A549 (cell line): ENCODE measurements at regions not wholly inside any gene's neighbourhood (a gene's known extent, or its start where the extent isn't known, plus 50 kb on each side); places are given as distances from the start of the nearest gene placed in this dataset.

Experiments
- ATAC-seq, 2 experiments: fragments of 200-7000 bp in 1 of 2; fragments of >200 bp in 1 of 2; cut with Nextera tagmentation in 1 of 2; cut with Tn5 transposase in 1 of 2; 3 replicates each; pipeline versions ENCODE4 v1.8.0 to v1.9.1; 2018 to 2020; ENCODE audit warnings: mild to moderate bottlenecking in 1 of 2, moderate library complexity in 1 of 2
- CTCF ChIA-PET: fragments of 300-600 bp; sonication (Branson Sonifier 250); formaldehyde crosslinking; extraction: SDS; loops from one replicate; lab custom pipeline; 2021; ENCODE audit warnings: antibody characterized with exemption, inconsistent platforms; lab: Yijun Ruan, JAX
- POLR2A ChIA-PET: fragments of 350-600 bp; formaldehyde crosslinking; extraction: SDS; loops from one replicate; lab custom pipeline; 2021; ENCODE audit warnings: antibody characterized with exemption, inconsistent platforms; lab: Yijun Ruan, JAX
- DNase-seq, 2 experiments: peaks; one replicate each; pipeline versions ENCODE4 v3.0.0 to v3.0.0-alpha.2; 2011 to 2016; ENCODE audit warnings: low read depth in 1 of 2, low spot score in 1 of 2
- FAIRE-seq: peaks from 2 replicates; lab custom pipeline; 2011; peaks lifted over from hg19 to GRCh38; lab: Jason Lieb, UNC
- H3K27ac ChIP-seq, 2 experiments: fragments of >200 bp; sonication (Bioruptor Twin); formaldehyde crosslinking; 3 replicates each; pipeline ENCODE4 v1.5.1; 2016 to 2017
- H3K4me1 ChIP-seq: fragments of >200 bp; sonication (Bioruptor Twin); formaldehyde crosslinking; 3 replicates; pipeline ENCODE4 v1.6.1; 2016
- H3K4me2 ChIP-seq: fragments of >200 bp; sonication (Bioruptor Twin); formaldehyde crosslinking; 3 replicates; pipeline ENCODE4 v1.6.1; 2016
- H3K4me3 ChIP-seq: fragments of >200 bp; sonication (Bioruptor Twin); formaldehyde crosslinking; 3 replicates; pipeline ENCODE4 v1.5.1; 2016
- H3K9me3 ChIP-seq: fragments of >200 bp; sonication (Bioruptor Twin); formaldehyde crosslinking; 3 replicates; pipeline ENCODE4 v1.6.1; 2016
- BHLHE40 ChIP-seq: IDR thresholded peaks from 2 replicates; pipeline ENCODE4 v1.6.1; 2012; ENCODE audit warnings: low read depth, low read length, inconsistent platforms
- CBX2 ChIP-seq: fragments of 200-600 bp; sonication (generic); IDR thresholded peaks from 2 replicates; pipeline ENCODE4 v1.6.1; 2016; ENCODE audit warnings: low read depth, mild to moderate bottlenecking, borderline replicate concordance
- CBX8 ChIP-seq: fragments of 200-600 bp; sonication (generic); IDR thresholded peaks from 2 replicates; pipeline ENCODE4 v1.6.1; 2016
- CHD2 ChIP-seq: fragments of 150-350 bp; IDR thresholded peaks from 2 replicates; pipeline ENCODE4 v1.6.1; 2014; ENCODE audit warnings: low read length; ENCODE audit not compliant: partially characterized antibody
- EP300 ChIP-seq, 2 experiments: fragments of >200 bp; sonication (Bioruptor Twin); formaldehyde crosslinking; IDR thresholded peaks; 2 replicates in 1 of 2; 3 replicates in 1 of 2; pipeline ENCODE4 v1.6.1; 2016 to 2017
- ESRRA ChIP-seq: fragments of 150-350 bp; IDR thresholded peaks from 2 replicates; pipeline ENCODE4 v1.6.1; 2014; ENCODE audit warnings: mild to moderate bottlenecking, low read length, borderline replicate concordance
- FOSB ChIP-seq: fragments of 250-450 bp; sonication (Bioruptor Pico); IDR thresholded peaks from 2 replicates; pipeline ENCODE4 v1.5.0; 2020; ENCODE audit warnings: mild to moderate bottlenecking, moderate library complexity
- GATA3 ChIP-seq: IDR thresholded peaks from 2 replicates; pipeline ENCODE4 v1.6.1; 2012; ENCODE audit warnings: borderline replicate concordance
- HEYL ChIP-seq: fragments of 250-450 bp; sonication (Bioruptor Pico); IDR thresholded peaks from 2 replicates; pipeline ENCODE4 v1.8.0; 2021; ENCODE audit warnings: mild to moderate bottlenecking, moderate library complexity
- JUNB ChIP-seq: fragments of >200 bp; sonication (Bioruptor Twin); formaldehyde crosslinking; IDR thresholded peaks from 2 replicates; pipeline ENCODE4 v1.6.1; 2016
- MAFK ChIP-seq: fragments of 450-650 bp; IDR thresholded peaks from 2 replicates; pipeline ENCODE4 v1.6.1; 2014; ENCODE audit not compliant: partially characterized antibody
- MAZ ChIP-seq: fragments of 150-350 bp; IDR thresholded peaks from 2 replicates; pipeline ENCODE4 v1.6.1; 2014; ENCODE audit warnings: antibody characterized with exemption, low read depth, low read length, borderline replicate concordance
- NFE2L2 ChIP-seq: fragments of 150-350 bp; conservative IDR thresholded peaks from 2 replicates; pipeline ENCODE4 v1.6.1; 2014; ENCODE audit warnings: low read length
- NPAS2 ChIP-seq: fragments of 250-450 bp; sonication (Bioruptor Pico); IDR thresholded peaks from 2 replicates; pipeline ENCODE4 v1.8.0; 2022; ENCODE audit warnings: mild to moderate bottlenecking, moderate library complexity, borderline replicate concordance
- NR3C1 ChIP-seq: fragments of >200 bp; sonication (Bioruptor Twin); formaldehyde crosslinking; IDR thresholded peaks from 3 replicates; pipeline ENCODE4 v1.6.1; 2017
- PHF8 ChIP-seq: fragments of 200-600 bp; sonication (generic); IDR thresholded peaks from 2 replicates; pipeline ENCODE4 v1.6.1; 2016; ENCODE audit warnings: low read depth, mild to moderate bottlenecking, antibody characterized with exemption, moderate library complexity, borderline replicate concordance
- POLR2A ChIP-seq: IDR thresholded peaks from 2 replicates; pipeline ENCODE4 v1.6.1; 2012; ENCODE audit warnings: mild to moderate bottlenecking, low read length
- POLR2AphosphoS2 ChIP-seq: conservative IDR thresholded peaks from 2 replicates; pipeline ENCODE4 v1.6.1; 2012; ENCODE audit warnings: low read length, improper control_type of control experiment, inconsistent platforms
- RAD21 ChIP-seq, 2 experiments: fragments of >200 bp in 1 of 2; sonication (Bioruptor Twin) in 1 of 2; formaldehyde crosslinking in 1 of 2; IDR thresholded peaks in 1 of 2; conservative IDR thresholded peaks in 1 of 2; 2 replicates in 1 of 2; 3 replicates in 1 of 2; pipeline ENCODE4 v1.6.1; 2012 to 2018; ENCODE audit warnings: inconsistent platforms in 1 of 2
- RCOR1 ChIP-seq: fragments of 150-350 bp; IDR thresholded peaks from 2 replicates; pipeline ENCODE4 v1.6.1; 2014; ENCODE audit warnings: antibody characterized with exemption, low read length, low read depth
- RFX5 ChIP-seq: fragments of 450-650 bp; IDR thresholded peaks from 2 replicates; pipeline ENCODE4 v1.7.1; 2014; ENCODE audit warnings: antibody characterized with exemption, mild to moderate bottlenecking, moderate library complexity
- RNF2 ChIP-seq: fragments of 200-600 bp; sonication (generic); IDR thresholded peaks from 2 replicates; pipeline ENCODE4 v1.6.1; 2016; ENCODE audit warnings: low read depth, mild to moderate bottlenecking, antibody characterized with exemption, moderate library complexity, borderline replicate concordance
- SREBF2 ChIP-seq: fragments of 450-650 bp; IDR thresholded peaks from 2 replicates; pipeline ENCODE4 v1.6.1; 2014; ENCODE audit warnings: mild to moderate bottlenecking, moderate library complexity
- TP53 ChIP-seq: fragments of 250-450 bp; sonication (Bioruptor Pico); IDR thresholded peaks from 2 replicates; pipeline ENCODE4 v1.5.0; 2021; ENCODE audit warnings: mild to moderate bottlenecking, moderate library complexity
- WGBS: methylation state at CpG from one replicate; pipeline ENCODE4 v1.1.6; 2017; ENCODE audit errors: missing lambda C conversion rate; 5-methylcytosine and 5-hydroxymethylcytosine counted together
- TF ChIP-seq, protein P1 (sequence below): fragments of >200 bp; sonication (Bioruptor Twin); formaldehyde crosslinking; IDR thresholded peaks from 3 replicates; pipeline ENCODE4 v1.5.1; 2016
- TF ChIP-seq, protein P2 (sequence below): fragments of 250-450 bp; sonication (Bioruptor Pico); IDR thresholded peaks from 2 replicates; pipeline ENCODE4 v1.5.0; 2020; ENCODE audit warnings: low read depth, mild to moderate bottlenecking, moderate library complexity
- TF ChIP-seq, protein P3 (sequence below): IDR thresholded peaks from 2 replicates; pipeline ENCODE4 v1.6.1; 2012
- TF ChIP-seq, protein P4 (sequence below): fragments of 450-650 bp; IDR thresholded peaks from 2 replicates; pipeline ENCODE4 v1.6.1; 2014; ENCODE audit warnings: antibody characterized with exemption
- TF ChIP-seq, protein P5 (sequence below): IDR thresholded peaks from 2 replicates; pipeline ENCODE4 v1.6.1; 2012

DNA sequence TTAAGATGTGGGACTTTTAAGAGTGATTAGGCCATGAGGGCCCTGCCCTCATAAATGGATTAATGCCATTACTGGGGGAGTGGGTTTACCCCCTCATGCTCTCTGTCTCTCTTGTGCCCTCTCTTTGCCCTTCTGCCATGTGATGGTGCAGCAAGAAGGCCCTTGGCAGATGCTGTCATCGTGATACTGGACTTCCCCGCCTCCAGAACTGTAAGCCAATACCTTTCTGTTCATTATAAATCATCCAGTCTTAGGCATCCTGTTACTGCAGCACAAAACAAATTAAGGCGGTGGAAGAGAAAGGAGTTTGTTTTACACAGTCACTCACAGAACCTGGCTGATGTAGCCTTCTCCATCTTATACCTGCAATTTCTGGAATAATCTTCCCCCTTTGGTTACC, 360.3 kb upstream of the TBL1XR1 start:
- no peaks in the 10 kb centered on the region for H3K9me3 ChIP-seq
- POLR2A ChIA-PET: no interaction called here
- DNase-seq (no peak), FAIRE-seq (no peak)
- H3K4me3 ChIP-seq: no peak overlapping the region
- WGBS: 96% methylated on average over 3 of the region's 3 CpGs
- TF ChIP-seq EP300 (IDR thresholded peaks at IDR 0.05) (no peak), ESRRA (no peak), JUNB (no peak), PHF8 (no peak), POLR2AphosphoS2 (no peak), BHLHE40 (no peak), NPAS2 (CRISPR knock-in tag) (no peak), RFX5 (no peak), GATA3 (no peak), CBX8 (no peak), RNF2 (no peak), CBX2 (no peak), CHD2 (no peak), FOSB (CRISPR knock-in tag) (no peak), MAFK (no peak)
- TF ChIP-seq, protein P1, sequence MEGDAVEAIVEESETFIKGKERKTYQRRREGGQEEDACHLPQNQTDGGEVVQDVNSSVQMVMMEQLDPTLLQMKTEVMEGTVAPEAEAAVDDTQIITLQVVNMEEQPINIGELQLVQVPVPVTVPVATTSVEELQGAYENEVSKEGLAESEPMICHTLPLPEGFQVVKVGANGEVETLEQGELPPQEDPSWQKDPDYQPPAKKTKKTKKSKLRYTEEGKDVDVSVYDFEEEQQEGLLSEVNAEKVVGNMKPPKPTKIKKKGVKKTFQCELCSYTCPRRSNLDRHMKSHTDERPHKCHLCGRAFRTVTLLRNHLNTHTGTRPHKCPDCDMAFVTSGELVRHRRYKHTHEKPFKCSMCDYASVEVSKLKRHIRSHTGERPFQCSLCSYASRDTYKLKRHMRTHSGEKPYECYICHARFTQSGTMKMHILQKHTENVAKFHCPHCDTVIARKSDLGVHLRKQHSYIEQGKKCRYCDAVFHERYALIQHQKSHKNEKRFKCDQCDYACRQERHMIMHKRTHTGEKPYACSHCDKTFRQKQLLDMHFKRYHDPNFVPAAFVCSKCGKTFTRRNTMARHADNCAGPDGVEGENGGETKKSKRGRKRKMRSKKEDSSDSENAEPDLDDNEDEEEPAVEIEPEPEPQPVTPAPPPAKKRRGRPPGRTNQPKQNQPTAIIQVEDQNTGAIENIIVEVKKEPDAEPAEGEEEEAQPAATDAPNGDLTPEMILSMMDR: no peak
- TF ChIP-seq, protein P2, sequence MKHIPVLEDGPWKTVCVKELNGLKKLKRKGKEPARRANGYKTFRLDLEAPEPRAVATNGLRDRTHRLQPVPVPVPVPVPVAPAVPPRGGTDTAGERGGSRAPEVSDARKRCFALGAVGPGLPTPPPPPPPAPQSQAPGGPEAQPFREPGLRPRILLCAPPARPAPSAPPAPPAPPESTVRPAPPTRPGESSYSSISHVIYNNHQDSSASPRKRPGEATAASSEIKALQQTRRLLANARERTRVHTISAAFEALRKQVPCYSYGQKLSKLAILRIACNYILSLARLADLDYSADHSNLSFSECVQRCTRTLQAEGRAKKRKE (CRISPR knock-in tag): no peak
- TF ChIP-seq, all 56 proteins: peak for 0
- 0 out of 3 replicates have a peak, but pooled peaks cover 5% of the 10 kb centered on the region for H3K4me1 ChIP-seq
- ATAC-seq: no peak
- CTCF ChIA-PET: no interaction called here
- H3K4me2 ChIP-seq: no peak overlapping the region
- no peak overlapping the region for H3K27ac ChIP-seq

DNA sequence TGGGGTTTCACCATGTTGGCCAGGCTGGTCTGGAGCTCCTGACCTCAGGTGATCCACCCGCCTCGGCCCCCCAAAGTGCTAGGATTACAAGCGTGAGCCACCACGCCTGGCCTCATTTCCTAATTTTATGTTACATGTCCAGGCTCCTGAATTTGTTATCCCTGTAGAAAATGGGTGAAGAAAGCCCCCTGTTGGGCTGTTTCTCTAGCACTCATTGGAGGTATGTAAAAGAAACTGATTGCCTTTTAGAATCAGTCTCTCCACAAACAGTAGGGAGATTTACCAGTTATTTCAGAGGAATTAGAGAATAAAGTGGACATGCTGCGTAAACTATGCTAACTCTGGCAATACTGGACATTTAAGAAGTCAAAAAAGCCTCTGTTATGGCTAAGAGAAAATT, 364.1 kb upstream of the TBL1XR1 start:
- 87% methylated on average over 5 of the region's 5 CpGs for WGBS
- POLR2A ChIA-PET: no interaction called here
- DNase-seq (no peak), ATAC-seq (no peak), FAIRE-seq (no peak)
- Histone ChIP-seq H3K4me2 (no peak overlapping the region), H3K4me1 (no peaks in the 10 kb centered on the region), H3K27ac (no peak overlapping the region), H3K4me3 (no peak overlapping the region), H3K9me3 (no peaks in the 10 kb centered on the region)
- CTCF ChIA-PET: no interaction called here
- no peak for TF ChIP-seq POLR2A
- TF ChIP-seq RAD21 (conservative IDR thresholded peaks at IDR 0.05 in 1 of 2, IDR thresholded peaks at IDR 0.05 in 1 of 2): no peak
- TF ChIP-seq TP53 (CRISPR knock-in tag): no peak
- no peak for TF ChIP-seq NR3C1
- no peak for TF ChIP-seq HEYL (CRISPR knock-in tag)
- TF ChIP-seq JUNB: no peak
- no peak for TF ChIP-seq MAZ
- TF ChIP-seq EP300 (IDR thresholded peaks at IDR 0.05): no peak
- TF ChIP-seq, protein P3, sequence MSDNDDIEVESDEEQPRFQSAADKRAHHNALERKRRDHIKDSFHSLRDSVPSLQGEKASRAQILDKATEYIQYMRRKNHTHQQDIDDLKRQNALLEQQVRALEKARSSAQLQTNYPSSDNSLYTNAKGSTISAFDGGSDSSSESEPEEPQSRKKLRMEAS: no peak
- TF ChIP-seq RCOR1: no peak
- no peak for TF ChIP-seq SREBF2
- no peak for TF ChIP-seq NFE2L2
- TF ChIP-seq, protein P1: no peak
- TF ChIP-seq, protein P4, sequence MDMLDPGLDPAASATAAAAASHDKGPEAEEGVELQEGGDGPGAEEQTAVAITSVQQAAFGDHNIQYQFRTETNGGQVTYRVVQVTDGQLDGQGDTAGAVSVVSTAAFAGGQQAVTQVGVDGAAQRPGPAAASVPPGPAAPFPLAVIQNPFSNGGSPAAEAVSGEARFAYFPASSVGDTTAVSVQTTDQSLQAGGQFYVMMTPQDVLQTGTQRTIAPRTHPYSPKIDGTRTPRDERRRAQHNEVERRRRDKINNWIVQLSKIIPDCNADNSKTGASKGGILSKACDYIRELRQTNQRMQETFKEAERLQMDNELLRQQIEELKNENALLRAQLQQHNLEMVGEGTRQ: no peak
- TF ChIP-seq, protein P5, sequence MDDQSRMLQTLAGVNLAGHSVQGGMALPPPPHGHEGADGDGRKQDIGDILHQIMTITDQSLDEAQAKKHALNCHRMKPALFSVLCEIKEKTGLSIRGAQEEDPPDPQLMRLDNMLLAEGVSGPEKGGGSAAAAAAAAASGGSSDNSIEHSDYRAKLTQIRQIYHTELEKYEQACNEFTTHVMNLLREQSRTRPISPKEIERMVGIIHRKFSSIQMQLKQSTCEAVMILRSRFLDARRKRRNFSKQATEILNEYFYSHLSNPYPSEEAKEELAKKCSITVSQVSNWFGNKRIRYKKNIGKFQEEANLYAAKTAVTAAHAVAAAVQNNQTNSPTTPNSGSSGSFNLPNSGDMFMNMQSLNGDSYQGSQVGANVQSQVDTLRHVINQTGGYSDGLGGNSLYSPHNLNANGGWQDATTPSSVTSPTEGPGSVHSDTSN: no peak
- no peak for TF ChIP-seq PHF8
